Panc1 (cell line): ENCODE measurements at regions not wholly inside any gene's neighbourhood (a gene's known extent, or its start where the extent isn't known, plus 50 kb on each side); places are given as distances from the start of the nearest gene placed in this dataset.

ENCODE experiments used
- ATAC-seq: fragments of 200-7000 bp; cut with Tn5 transposase; 2 replicates; pipeline ENCODE4 v1.9.1; 2020; ENCODE audit warnings: mild to moderate bottlenecking, moderate library complexity
- BruUV-seq: library from RNA; stranded (reverse); fragments of 400-500 nt; replicated peaks from 2 replicates; lab custom pipeline; 2021; lab: Mats Ljungman, UMichigan
- CTCF ChIA-PET: fragments of 300-600 bp; sonication (Branson Sonifier 250); formaldehyde crosslinking; loops from one replicate; lab custom pipeline; 2022; ENCODE audit warnings: antibody characterized with exemption; lab: Charles Lee
- POLR2A ChIA-PET: fragments of 300-600 bp; sonication (Branson Sonifier 250); formaldehyde crosslinking; loops from one replicate; lab custom pipeline; 2022; ENCODE audit warnings: antibody characterized with exemption; lab: Charles Lee
- DNase-seq: peaks from one replicate; pipeline ENCODE4 v3.0.0-alpha.2; 2010; ENCODE audit warnings: low read depth, low spot score
- H3K27ac ChIP-seq: 2 replicates; pipeline ENCODE4 v1.5.1; 2011; ENCODE audit warnings: mild to moderate bottlenecking, low read length, inconsistent platforms
- H3K27me3 ChIP-seq: fragments of 200-500 bp; sonication (Bioruptor generic); 2 replicates; pipeline ENCODE4 v1.6.0; 2014; ENCODE audit warnings: low read length, inconsistent platforms; ENCODE audit not compliant: control insufficient read depth, insufficient read depth
- H3K36me3 ChIP-seq: fragments of 200-500 bp; sonication (Bioruptor generic); 2 replicates; pipeline ENCODE4 v1.5.1; 2014; ENCODE audit warnings: inconsistent platforms, mild to moderate bottlenecking, low read length, moderate library complexity; ENCODE audit not compliant: control insufficient read depth, insufficient read depth
- H3K4me1 ChIP-seq: 2 replicates; pipeline ENCODE4 v1.5.1; 2011; ENCODE audit warnings: inconsistent platforms, mild to moderate bottlenecking, low read length, moderate library complexity; ENCODE audit not compliant: control insufficient read depth, insufficient read depth
- H3K4me3 ChIP-seq, 2 experiments: 2 replicates each; pipeline ENCODE4 v1.5.1; 2011 to 2012; ENCODE audit warnings: low read depth in 2 of 2, low read length in 2 of 2, mild to moderate bottlenecking in 2 of 2, inconsistent platforms in 1 of 2, moderate library complexity in 1 of 2
- H3K9me3 ChIP-seq: fragments of 200-500 bp; sonication (Bioruptor generic); 2 replicates; pipeline ENCODE4 v1.5.1; 2014; ENCODE audit warnings: low read depth, mild to moderate bottlenecking, inconsistent platforms, low read length, moderate library complexity; ENCODE audit not compliant: control insufficient read depth, insufficient read depth
- CTCF ChIP-seq: fragments of 450-650 bp; IDR thresholded peaks from 2 replicates; pipeline ENCODE4 v1.5.1; 2017; ENCODE audit warnings: mild to moderate bottlenecking
- POLR2AphosphoS5 ChIP-seq: IDR thresholded peaks from 2 replicates; pipeline ENCODE4 v1.6.1; 2012; ENCODE audit warnings: mild to moderate bottlenecking, low read depth, low read length, moderate library complexity
- REST ChIP-seq, 2 experiments: IDR thresholded peaks; 2 replicates each; pipeline ENCODE4 v1.6.1; 2011 to 2012; ENCODE audit warnings: low read depth in 2 of 2, control low read depth in 1 of 2, low read length in 1 of 2, mild to moderate bottlenecking in 1 of 2, moderate library complexity in 1 of 2; ENCODE audit not compliant: insufficient read depth in 1 of 2
- SIN3A ChIP-seq: IDR thresholded peaks from 2 replicates; pipeline ENCODE4 v1.6.1; 2012; ENCODE audit warnings: low read depth, mild to moderate bottlenecking, low read length, moderate library complexity, borderline replicate concordance; ENCODE audit not compliant: insufficient read depth
- TCF7L2 ChIP-seq: IDR thresholded peaks from 2 replicates; pipeline ENCODE4 v1.6.1; 2011; ENCODE audit warnings: mild to moderate bottlenecking, low read depth, low read length, inconsistent platforms
- in situ Hi-C: cut with HindIII; loops from 2 replicates; pipeline ENCODE4 v1.10.0; 2016; ENCODE audit warnings: low sequenced_read_pairs, low pct_unique_long_range_greater_than_20kb
- intact Hi-C: fragments of 100-400 bp; cut with micrococcal nuclease; formaldehyde crosslinking; loops from one replicate; pipeline ENCODE4 v1.10.0; 2022; ENCODE audit not compliant: unreplicated experiment

- POLR2A ChIA-PET: no interaction called here
- H3K27ac ChIP-seq: no peak overlapping the region
- no peak for ATAC-seq
These were observed 83.8 kb upstream of the TOX3 start for GRCh38 chr16:52630711-52631110.

GRCh38 chr16:52629296-52629695 lies 82.4 kb upstream of the TOX3 start:
- Histone ChIP-seq H3K4me3 (no peak overlapping the region), H3K27ac (no peak overlapping the region), H3K4me1 (no peaks in the 10 kb centered on the region), H3K27me3 (no peaks in the 10 kb centered on the region), H3K9me3 (no peaks in the 10 kb centered on the region), H3K36me3 (no peaks in the 10 kb centered on the region)
- ATAC-seq (no peak), DNase-seq (no peak)
- TF ChIP-seq POLR2AphosphoS5: no peak
- no peak for TF ChIP-seq REST (IDR thresholded peaks at IDR 0.05; ENCODE audit: insufficient read depth in 1 of 2, low read depth in 2 of 2, low read length in 1 of 2)
- TF ChIP-seq CTCF: no peak
- TF ChIP-seq TCF7L2: no peak
- no peak for TF ChIP-seq SIN3A
- in situ Hi-C loops: no loop called here
- no TSS peak for BruUV-seq
- ChIA-PET CTCF (no interaction called here), POLR2A (no interaction called here)
- intact Hi-C loops: no loop called here

More at GRCh38 chr16:52630711-52631110, 83.8 kb upstream of the TOX3 start:
- TF ChIP-seq CTCF (no peak), POLR2AphosphoS5 (no peak)
- no peak overlapping the region for H3K4me3 ChIP-seq
- DNase-seq: no peak
- no peaks in the 10 kb centered on the region for H3K9me3 ChIP-seq
- no peaks in the 10 kb centered on the region for H3K36me3 ChIP-seq
- intact Hi-C loops: no loop called here
- in situ Hi-C loops: no loop called here
- no peaks in the 10 kb centered on the region for H3K27me3 ChIP-seq
- no TSS peak for BruUV-seq
- H3K4me1 ChIP-seq: no peaks in the 10 kb centered on the region
- CTCF ChIA-PET: no interaction called here
